ENCODE measurements at regions not wholly inside any gene's neighbourhood (a gene's known extent, or its start where the extent isn't known, plus 50 kb on each side); places are given as distances from the start of the nearest gene placed in this dataset.

GRCh38 chr3:161927131-161927530 is 430.5 kb downstream of the OTOL1 start:
- intact Hi-C loops (cut with micrococcal nuclease; ENCODE audit: unreplicated experiment) (no loop called here), in situ Hi-C loops (cut with MboI) (no loop called here)
- H4K20me1 ChIP-seq (ENCODE audit: control insufficient read depth, insufficient read depth) = no peaks in the 10 kb centered on the region
- no TSS peak for BruUV-seq (replicated peaks)
- no peak overlapping the region for H3K27ac ChIP-seq (ENCODE audit: control insufficient read depth, insufficient read depth)
- SMC1A ChIA-PET (ENCODE audit: uncharacterized antibody, unreplicated experiment) = no interaction called here
- H3K4me3 ChIP-seq = no peak overlapping the region
- 0% methylated on average over 1 of the region's 1 CpG for WGBS (ENCODE audit: insufficient coverage, insufficient replicate concordance, low lambda C conversion rate, missing lambda C conversion rate)
- FAIRE-seq (no peak), ATAC-seq (no peak), DNase-seq (ENCODE audit: low read depth, low spot score) (no peak)
- no peaks in the 10 kb centered on the region for H3K9me3 ChIP-seq (replicated peaks; ENCODE audit: control insufficient read depth, insufficient read depth, low read length)
- POLR2A ChIA-PET = no interaction called here
- no peaks in the 10 kb centered on the region for H3K27me3 ChIP-seq (replicated peaks in 1 of 2; ENCODE audit: control insufficient read depth in 2 of 2, insufficient read depth in 2 of 2, low read length in 1 of 2)
- CTCF ChIA-PET = no interaction called here
- no peak for TF ChIP-seq RBBP5 (conservative IDR thresholded peaks at IDR 0.05)
- no peak for TF ChIP-seq MTA2 (IDR thresholded peaks at IDR 0.05; ENCODE audit: low read depth)
- TF ChIP-seq NRF1 (conservative IDR thresholded peaks at IDR 0.05; ENCODE audit: low read depth, low read length) = no peak
- no peak for TF ChIP-seq PAX5 (IDR thresholded peaks at IDR 0.05; ENCODE audit: borderline replicate concordance, low read depth, low read length)
- TF ChIP-seq MEF2A (IDR thresholded peaks at IDR 0.05; ENCODE audit: insufficient read depth, low read depth, low read length) = no peak
- TF ChIP-seq RCOR1 (conservative IDR thresholded peaks at IDR 0.05; ENCODE audit: low read depth, low read length) = no peak
- TF ChIP-seq, protein P1, sequence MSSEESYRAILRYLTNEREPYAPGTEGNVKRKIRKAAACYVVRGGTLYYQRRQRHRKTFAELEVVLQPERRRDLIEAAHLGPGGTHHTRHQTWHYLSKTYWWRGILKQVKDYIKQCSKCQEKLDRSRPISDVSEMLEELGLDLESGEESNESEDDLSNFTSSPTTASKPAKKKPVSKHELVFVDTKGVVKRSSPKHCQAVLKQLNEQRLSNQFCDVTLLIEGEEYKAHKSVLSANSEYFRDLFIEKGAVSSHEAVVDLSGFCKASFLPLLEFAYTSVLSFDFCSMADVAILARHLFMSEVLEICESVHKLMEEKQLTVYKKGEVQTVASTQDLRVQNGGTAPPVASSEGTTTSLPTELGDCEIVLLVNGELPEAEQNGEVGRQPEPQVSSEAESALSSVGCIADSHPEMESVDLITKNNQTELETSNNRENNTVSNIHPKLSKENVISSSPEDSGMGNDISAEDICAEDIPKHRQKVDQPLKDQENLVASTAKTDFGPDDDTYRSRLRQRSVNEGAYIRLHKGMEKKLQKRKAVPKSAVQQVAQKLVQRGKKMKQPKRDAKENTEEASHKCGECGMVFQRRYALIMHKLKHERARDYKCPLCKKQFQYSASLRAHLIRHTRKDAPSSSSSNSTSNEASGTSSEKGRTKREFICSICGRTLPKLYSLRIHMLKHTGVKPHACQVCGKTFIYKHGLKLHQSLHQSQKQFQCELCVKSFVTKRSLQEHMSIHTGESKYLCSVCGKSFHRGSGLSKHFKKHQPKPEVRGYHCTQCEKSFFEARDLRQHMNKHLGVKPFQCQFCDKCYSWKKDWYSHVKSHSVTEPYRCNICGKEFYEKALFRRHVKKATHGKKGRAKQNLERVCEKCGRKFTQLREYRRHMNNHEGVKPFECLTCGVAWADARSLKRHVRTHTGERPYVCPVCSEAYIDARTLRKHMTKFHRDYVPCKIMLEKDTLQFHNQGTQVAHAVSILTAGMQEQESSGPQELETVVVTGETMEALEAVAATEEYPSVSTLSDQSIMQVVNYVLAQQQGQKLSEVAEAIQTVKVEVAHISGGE (CRISPR knock-in tag; IDR thresholded peaks at IDR 0.05) = no peak
- RAD21 ChIA-PET (ENCODE audit: unreplicated experiment) = no interaction called here
- H3K36me3 ChIP-seq (ENCODE audit: control insufficient read depth in 2 of 2, insufficient read depth in 2 of 2, low read length in 1 of 2) = no peaks in the 10 kb centered on the region
- H3K79me2 ChIP-seq (ENCODE audit: control insufficient read depth, insufficient read depth, low read length) = no peaks in the 10 kb centered on the region
- no peak overlapping the region for H3K9ac ChIP-seq (ENCODE audit: control insufficient read depth, insufficient read depth, low read length)
- H2AFZ ChIP-seq (ENCODE audit: control insufficient read depth, low read depth, low read length) = no peak overlapping the region
- no peak overlapping the region for H3K4me2 ChIP-seq (ENCODE audit: control insufficient read depth, insufficient read depth)
- H3K4me1 ChIP-seq (ENCODE audit: control insufficient read depth, insufficient read depth, low read length) = no peaks in the 10 kb centered on the region
